ENCODE measurements at regions not wholly inside any gene's neighbourhood (a gene's known extent, or its start where the extent isn't known, plus 50 kb on each side); places are given as distances from the start of the nearest gene placed in this dataset.
"Not testable (repeated sequence)": the region's sequence is repeated elsewhere in the genome, so short reads cannot be mapped to it uniquely, and the experiment has no call there.

GRCh38 chr5:131107128-131107527 lies 57.9 kb downstream of the HINT1 start:
- POLR2A ChIA-PET: no interaction called here
- CTCF ChIA-PET: no interaction called here

GRCh38 chr5:131104169-131104808 lies 60.8 kb downstream of the HINT1 start:
- ChIA-PET POLR2A (no interaction called here), CTCF (no interaction called here)

GRCh38 chr5:131096774-131097710 lies 68.0 kb downstream of the HINT1 start:
- ChIA-PET POLR2A (no interaction called here), CTCF (no interaction called here)

- POLR2A ChIA-PET, CTCF ChIA-PET: not testable (repeated sequence)
These were observed 69.5 kb downstream of the HINT1 start for GRCh38 chr5:131095561-131095960.

- POLR2A ChIA-PET: no interaction called here
These were observed 80.6 kb downstream of the HINT1 start for GRCh38 chr5:131084436-131084835.

GRCh38 chr5:131081913-131082488 lies 83.1 kb downstream of the HINT1 start:
- POLR2A ChIA-PET: no interaction called here
- CTCF ChIA-PET: no interaction called here

More at GRCh38 chr5:131084436-131084835, 80.6 kb downstream of the HINT1 start:
- CTCF ChIA-PET: no interaction called here

GRCh38 chr5:131081374-131081773 lies 83.7 kb downstream of the HINT1 start:
- POLR2A ChIA-PET: no interaction called here
- CTCF ChIA-PET: no interaction called here

GRCh38 chr5:131079232-131079631 lies 85.8 kb downstream of the HINT1 start:
- ChIA-PET CTCF (no interaction called here), POLR2A (no interaction called here)

- ChIA-PET POLR2A (no interaction called here), CTCF (interaction anchor here (0.6 to 1.2 kb wide), 2 partner anchors 151 to 197 kb away, joined by 3 read pairs; no protein-coding TSS in a partner anchor)
These were observed 96.0 kb downstream of the HINT1 start for GRCh38 chr5:131068893-131069643.

- POLR2A ChIA-PET: no interaction called here
These were observed 97.0 kb downstream of the HINT1 start for GRCh38 chr5:131068076-131068475.

GRCh38 chr5:131067636-131068035 lies 97.4 kb downstream of the HINT1 start:
- ChIA-PET POLR2A (no interaction called here), CTCF (no interaction called here)

More at GRCh38 chr5:131068076-131068475, 97.0 kb downstream of the HINT1 start:
- CTCF ChIA-PET: no interaction called here

- POLR2A ChIA-PET: no interaction called here
- CTCF ChIA-PET: interaction anchor here (1.0 kb wide), 1 partner anchor 11 kb away, joined by 3 read pairs; no protein-coding TSS in a partner anchor
These were observed 100.2 kb downstream of the HINT1 start for GRCh38 chr5:131064669-131065371.

GRCh38 chr5:131042021-131042789 lies 122.9 kb downstream of the HINT1 start:
- POLR2A ChIA-PET: no interaction called here
- CTCF ChIA-PET: no interaction called here

- ChIA-PET CTCF (no interaction called here), POLR2A (no interaction called here)
These were observed 141.6 kb downstream of the HINT1 start for GRCh38 chr5:131023498-131023865.

- ChIA-PET POLR2A (no interaction called here), CTCF (no interaction called here)
These were observed 142.1 kb downstream of the HINT1 start for GRCh38 chr5:131022811-131023497.

GRCh38 chr5:131021646-131022045 lies 143.4 kb downstream of the HINT1 start:
- ChIA-PET CTCF (no interaction called here), POLR2A (no interaction called here)

- ChIA-PET POLR2A (no interaction called here), CTCF (no interaction called here)
These were observed 145.3 kb downstream of the HINT1 start for GRCh38 chr5:131019601-131020315.

- ChIA-PET POLR2A (no interaction called here), CTCF (no interaction called here)
These were observed 145.9 kb downstream of the HINT1 start for GRCh38 chr5:131019111-131019510.

Data from activated CD8-positive, alpha-beta memory T cell treated with anti-CD3 and anti-CD28 coated beads for 36 hours (primary cell).